Epithelial cell of esophagus (primary cell): ENCODE measurements at regions not wholly inside any gene's neighbourhood (a gene's known extent, or its start where the extent isn't known, plus 50 kb on each side); places are given as distances from the start of the nearest gene placed in this dataset.
A peak's percentile ranks its signal among the peaks of the same experiment; 100 is the strongest.

Source experiments
- DNase-seq: peaks from one replicate; pipeline ENCODE4 v3.0.0; 2010; ENCODE audit warnings: low read depth
- H3K4me3 ChIP-seq: 2 replicates; pipeline ENCODE4 v1.5.1; 2011; ENCODE audit warnings: mild to moderate bottlenecking, low read length, control low read depth
- TF ChIP-seq, protein P1 (sequence below): IDR thresholded peaks from 2 replicates; pipeline ENCODE4 v1.5.1; 2011; ENCODE audit warnings: low read depth, mild to moderate bottlenecking, low read length, control low read depth, inconsistent platforms; ENCODE audit not compliant: insufficient read depth; ENCODE audit errors: missing control alignments

DNA sequence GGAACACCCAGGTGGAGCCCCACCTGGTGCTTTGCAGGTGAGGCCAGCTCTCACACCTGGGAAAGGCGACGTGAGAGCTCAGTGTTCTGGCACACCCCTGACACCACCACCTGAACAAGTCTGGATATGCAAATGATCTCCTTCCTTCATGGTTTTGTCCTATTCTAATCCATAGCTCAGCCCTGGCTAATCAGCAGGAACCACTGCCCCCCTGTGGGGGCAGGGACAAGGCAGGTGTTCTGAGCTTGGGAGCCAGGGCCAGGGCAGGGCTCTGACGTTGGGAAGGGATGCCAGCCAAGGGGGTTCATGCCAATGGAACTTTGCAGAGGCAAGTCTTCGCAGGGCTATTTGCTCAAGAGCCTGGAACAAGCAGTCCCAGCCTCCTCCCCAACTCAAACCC lies 144.2 kb downstream of the TRIM29 start:
- TF ChIP-seq, protein P1, sequence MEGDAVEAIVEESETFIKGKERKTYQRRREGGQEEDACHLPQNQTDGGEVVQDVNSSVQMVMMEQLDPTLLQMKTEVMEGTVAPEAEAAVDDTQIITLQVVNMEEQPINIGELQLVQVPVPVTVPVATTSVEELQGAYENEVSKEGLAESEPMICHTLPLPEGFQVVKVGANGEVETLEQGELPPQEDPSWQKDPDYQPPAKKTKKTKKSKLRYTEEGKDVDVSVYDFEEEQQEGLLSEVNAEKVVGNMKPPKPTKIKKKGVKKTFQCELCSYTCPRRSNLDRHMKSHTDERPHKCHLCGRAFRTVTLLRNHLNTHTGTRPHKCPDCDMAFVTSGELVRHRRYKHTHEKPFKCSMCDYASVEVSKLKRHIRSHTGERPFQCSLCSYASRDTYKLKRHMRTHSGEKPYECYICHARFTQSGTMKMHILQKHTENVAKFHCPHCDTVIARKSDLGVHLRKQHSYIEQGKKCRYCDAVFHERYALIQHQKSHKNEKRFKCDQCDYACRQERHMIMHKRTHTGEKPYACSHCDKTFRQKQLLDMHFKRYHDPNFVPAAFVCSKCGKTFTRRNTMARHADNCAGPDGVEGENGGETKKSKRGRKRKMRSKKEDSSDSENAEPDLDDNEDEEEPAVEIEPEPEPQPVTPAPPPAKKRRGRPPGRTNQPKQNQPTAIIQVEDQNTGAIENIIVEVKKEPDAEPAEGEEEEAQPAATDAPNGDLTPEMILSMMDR = peak; percentile 64
- H3K4me3 ChIP-seq = no peak overlapping the region
- peak; percentile 49 for DNase-seq

DNA sequence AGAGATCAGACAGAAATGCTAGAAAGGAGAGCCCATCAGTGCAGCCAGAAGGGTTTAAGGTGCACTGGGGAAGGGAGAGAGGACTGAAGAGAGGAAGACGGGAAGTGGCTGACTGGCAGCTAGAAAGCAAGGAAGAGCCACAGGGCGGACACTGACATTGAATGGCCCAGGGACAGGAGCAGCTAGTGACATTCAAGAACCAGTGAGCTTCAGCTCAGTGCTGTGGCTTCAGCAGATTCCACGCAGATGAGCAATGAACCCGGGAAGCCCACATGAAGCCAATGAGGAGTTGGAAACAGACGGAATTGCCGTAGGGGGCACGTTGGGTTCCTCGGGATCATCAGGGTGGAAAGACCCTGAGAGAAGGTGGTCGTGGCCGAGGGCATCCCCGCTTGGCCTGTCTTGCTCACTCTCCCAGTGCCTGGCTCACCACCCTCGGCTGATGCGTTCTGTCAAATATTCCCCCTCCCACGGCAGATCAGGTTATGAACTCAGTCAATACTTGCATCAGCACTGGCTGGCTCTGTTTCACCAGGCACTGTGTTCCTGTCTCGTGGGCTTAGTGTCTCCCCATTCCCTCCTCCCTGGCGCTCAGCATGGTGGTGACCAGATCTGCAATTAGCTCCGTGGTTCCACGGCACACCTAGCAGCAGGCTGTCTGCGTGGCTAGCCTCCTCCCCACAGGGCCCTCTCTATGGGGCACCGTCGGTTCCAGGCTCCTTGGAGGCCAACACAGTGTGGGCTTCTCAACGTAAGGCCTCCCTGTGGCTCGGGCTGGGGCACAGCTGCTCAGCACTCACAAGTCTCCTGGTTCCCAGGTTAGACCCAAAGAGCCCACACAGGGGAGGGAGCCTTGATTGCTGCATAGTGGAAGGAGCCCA lies 145.5 kb downstream of the TRIM29 start:
- TF ChIP-seq, protein P1 = no peak
- no peak for DNase-seq

DNA sequence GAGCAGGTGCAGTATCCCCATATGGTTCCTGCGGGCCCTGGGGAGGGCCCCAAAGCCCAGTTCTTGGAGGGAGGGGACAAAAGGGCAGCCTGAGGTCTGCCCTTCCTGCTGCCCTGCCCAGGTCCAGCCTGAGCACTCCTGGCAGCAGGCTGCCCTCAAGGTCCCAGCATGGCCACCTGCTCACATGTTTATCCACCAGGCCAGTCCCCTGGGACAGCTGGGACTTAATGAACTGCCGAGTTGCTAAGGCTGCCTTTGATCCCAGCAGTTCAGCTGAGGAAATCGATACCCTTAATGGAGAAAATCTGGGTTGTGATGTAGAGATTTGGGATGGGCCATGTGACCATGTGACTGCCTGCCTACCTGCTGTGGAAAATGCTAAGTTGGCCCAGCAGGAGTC lies 146.2 kb downstream of the TRIM29 start:
- TF ChIP-seq, protein P1 = no peak
- DNase-seq = no peak
- no peak overlapping the region for H3K4me3 ChIP-seq

More for the DNA sequence above, 145.5 kb downstream of the TRIM29 start:
- no peak overlapping the region for H3K4me3 ChIP-seq

DNA sequence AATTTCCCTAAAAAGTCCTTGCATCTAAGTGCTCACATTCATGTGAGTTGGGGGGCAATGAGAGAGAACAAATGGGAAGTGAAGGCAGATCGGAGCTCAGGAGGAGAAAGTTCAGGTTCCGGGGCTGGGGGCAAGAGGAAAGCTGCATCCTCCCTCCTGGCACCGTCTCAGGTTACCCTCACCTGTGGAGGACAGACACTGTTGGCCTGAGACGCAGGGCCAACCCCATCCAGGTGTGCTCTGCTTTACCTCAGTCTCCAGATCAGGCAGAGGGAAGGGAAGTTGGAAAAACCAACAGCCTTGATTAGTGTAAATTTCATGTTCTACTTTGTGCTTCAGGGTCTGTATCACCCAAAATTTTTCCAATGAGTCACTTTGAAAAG lies 146.9 kb downstream of the TRIM29 start:
- TF ChIP-seq, protein P1 = no peak
- H3K4me3 ChIP-seq = no peak overlapping the region
- no peak for DNase-seq

DNA sequence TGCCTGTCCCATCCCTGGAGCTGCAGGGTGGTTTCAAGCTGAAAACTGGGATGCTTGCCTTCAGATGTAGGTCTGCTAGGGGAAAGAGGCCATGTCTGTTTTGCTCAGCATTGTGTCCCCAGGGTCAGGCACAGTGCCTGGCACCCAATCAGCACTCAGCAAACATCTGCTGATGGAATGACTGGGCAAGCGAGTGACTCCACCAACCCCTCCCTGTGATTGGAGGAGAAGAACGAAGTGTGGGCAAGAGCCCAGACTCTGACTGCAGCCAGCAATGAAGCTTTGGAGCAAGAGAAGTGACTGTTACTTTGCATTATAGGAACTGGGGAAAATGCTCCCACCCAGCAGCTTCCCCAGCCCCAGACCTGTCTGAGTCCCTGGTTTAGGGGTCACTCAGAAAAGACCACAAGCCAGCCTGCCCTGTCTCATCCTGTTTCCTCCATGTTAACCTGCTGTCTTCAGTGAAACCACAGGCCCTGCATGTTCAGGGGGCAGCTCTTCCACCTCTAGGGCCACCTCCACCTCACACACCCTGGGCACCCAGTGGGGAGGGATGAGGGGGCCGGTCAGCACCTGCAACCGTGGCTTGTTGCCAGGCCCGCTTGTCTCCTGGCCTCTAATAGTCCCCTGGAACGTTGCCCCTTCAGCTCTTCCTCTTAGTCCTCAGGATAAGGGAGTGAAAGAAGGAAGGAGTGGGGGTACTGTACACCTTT lies 147.4 kb downstream of the TRIM29 start:
- TF ChIP-seq, protein P1 = no peak
- no peak for DNase-seq
- H3K4me3 ChIP-seq = no peak overlapping the region

DNA sequence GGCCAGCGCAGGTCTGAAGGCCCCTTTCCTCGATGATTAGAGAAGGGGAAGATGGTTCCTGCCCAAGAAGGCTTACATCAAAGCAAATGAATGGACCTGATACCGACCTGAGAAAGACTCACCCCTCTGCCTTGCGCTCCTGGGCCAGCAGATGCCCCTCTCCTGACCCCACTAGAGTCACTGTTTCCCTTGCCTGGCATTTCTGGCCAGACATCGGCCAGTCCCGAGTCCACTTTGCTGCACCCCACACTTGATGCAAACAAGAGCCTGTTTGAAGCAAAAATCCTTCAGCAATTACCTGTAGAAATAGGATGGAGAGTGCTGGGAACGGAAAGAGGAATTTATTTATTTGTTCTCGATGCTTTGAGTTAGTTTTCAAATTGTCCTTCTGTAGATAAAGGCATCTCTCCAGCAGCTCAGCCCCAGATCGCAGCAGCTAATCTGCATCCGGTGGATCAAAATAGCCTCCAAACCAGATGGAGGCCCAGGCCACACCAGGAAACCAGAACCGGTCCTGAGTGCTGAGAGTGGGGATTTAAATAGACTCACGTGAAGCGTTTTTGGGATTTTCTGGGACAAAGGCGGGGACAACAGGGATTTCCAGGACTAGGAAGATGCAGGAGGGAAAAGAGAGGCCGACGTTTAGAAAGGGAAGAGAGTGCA lies 148.6 kb downstream of the TRIM29 start:
- TF ChIP-seq, protein P1 = no peak
- no peak overlapping the region for H3K4me3 ChIP-seq

More for the DNA sequence above, 148.6 kb downstream of the TRIM29 start:
- no peak for DNase-seq
